Omental fat pad (tissue), 3 donors: ENCODE measurements at regions not wholly inside any gene's neighbourhood (a gene's known extent, or its start where the extent isn't known, plus 50 kb on each side); places are given as distances from the start of the nearest gene placed in this dataset.

ENCODE experiments used
- ATAC-seq: fragments of 150-250 bp; one replicate; pipeline ENCODE4 v1.9.1; 2016; ENCODE audit warnings: mild to moderate bottlenecking, moderate library complexity; ENCODE audit not compliant: low FRiP score
- DNase-seq: peaks from one replicate; pipeline ENCODE4 v3.0.0-alpha.2; 2019; ENCODE audit warnings: low spot score
- TF ChIP-seq, protein P1 (sequence below), 3 donors: fragments of 450-650 bp; IDR thresholded peaks; one replicate each; pipeline ENCODE4 v1.5.1; 2016 to 2017; ENCODE audit warnings: antibody characterized with exemption in 3 of 3, mild to moderate bottlenecking in 3 of 3, moderate library complexity in 2 of 3

DNA sequence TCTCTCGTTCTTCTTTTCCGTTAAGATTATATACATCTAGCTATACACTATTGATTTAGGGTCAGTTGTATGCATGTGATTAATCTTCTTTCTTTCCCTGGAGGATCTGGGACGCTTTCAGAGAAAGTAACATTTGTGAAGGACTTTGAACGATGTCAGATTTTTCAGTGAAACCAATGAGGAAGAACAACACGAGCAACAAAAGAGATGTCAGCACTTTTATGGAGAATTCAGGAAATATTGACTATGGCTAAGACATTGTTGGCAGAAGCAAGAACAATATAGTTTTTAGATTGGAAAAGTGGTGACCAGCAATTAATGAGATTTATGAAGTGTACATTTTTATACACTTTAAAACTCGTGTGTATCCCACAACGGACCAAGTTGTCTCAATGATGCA lies 355.5 kb downstream of the TGFB2 start:
- TF ChIP-seq, protein P1, sequence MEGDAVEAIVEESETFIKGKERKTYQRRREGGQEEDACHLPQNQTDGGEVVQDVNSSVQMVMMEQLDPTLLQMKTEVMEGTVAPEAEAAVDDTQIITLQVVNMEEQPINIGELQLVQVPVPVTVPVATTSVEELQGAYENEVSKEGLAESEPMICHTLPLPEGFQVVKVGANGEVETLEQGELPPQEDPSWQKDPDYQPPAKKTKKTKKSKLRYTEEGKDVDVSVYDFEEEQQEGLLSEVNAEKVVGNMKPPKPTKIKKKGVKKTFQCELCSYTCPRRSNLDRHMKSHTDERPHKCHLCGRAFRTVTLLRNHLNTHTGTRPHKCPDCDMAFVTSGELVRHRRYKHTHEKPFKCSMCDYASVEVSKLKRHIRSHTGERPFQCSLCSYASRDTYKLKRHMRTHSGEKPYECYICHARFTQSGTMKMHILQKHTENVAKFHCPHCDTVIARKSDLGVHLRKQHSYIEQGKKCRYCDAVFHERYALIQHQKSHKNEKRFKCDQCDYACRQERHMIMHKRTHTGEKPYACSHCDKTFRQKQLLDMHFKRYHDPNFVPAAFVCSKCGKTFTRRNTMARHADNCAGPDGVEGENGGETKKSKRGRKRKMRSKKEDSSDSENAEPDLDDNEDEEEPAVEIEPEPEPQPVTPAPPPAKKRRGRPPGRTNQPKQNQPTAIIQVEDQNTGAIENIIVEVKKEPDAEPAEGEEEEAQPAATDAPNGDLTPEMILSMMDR (IDR thresholded peaks at IDR 0.05), result no peak
- ATAC-seq, result no peak
- no peak for DNase-seq

DNA sequence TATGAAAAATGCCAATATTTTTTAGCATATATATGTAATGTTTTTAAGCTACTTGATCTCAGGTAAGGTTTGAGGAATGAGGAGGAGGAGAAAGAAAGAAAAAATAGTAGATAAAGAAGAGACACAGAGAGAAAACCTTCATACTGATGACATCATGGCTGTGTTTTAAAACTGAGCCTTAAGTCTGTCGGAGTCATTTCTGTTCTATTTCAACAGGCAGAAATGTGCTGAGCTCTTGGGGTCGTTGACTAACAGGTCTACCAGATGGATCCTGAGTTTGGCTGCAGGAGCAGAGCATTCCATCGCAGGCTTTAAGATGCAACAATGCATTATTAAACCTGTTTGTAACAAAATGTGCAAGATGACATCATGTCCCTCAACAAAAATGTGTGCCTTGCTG lies 356.0 kb downstream of the TGFB2 start:
- DNase-seq, result no peak
- no peak for ATAC-seq
- TF ChIP-seq, protein P1 (IDR thresholded peaks at IDR 0.05), result no peak

DNA sequence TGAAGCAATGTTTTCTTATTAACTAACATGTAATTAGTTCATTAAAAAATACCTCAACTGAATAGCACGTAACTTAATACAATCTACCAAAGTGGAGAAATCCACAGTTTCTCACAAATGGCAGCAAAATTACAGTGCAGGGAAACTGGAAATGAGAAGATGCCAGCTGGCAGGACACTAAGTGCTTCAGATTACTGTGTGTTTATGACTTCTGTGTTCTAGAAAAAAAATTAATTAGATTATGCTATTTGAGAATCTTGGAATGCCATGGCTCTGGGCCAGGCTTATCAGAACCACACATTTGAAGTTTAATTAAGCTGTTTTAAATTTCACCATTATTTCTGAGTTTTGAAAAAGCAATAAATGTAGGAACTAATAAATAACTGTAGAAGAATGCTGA lies 357.6 kb downstream of the TGFB2 start:
- TF ChIP-seq, protein P1 (IDR thresholded peaks at IDR 0.05), result no peak
- ATAC-seq (no peak), DNase-seq (no peak)

DNA sequence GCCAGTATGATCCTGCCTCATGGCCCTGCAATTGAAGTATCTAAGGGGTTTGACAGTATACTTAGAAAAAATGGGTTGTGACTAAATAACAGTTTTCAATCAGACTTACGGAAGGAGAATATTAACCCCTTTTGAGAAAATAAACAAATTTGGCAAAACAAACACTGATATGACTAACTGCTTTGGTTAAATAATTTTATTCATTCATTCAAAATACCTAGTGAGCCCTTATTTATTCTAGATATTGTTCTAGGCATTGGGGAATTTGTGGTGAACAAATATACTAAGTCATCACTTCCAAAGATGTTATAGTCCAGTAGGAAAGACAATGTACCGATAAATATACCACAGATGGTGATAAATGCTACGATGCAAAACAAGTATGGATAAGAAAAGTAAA lies 358.7 kb downstream of the TGFB2 start:
- no peak for ATAC-seq
- TF ChIP-seq, protein P1 (IDR thresholded peaks at IDR 0.05), result no peak
- DNase-seq, result no peak

DNA sequence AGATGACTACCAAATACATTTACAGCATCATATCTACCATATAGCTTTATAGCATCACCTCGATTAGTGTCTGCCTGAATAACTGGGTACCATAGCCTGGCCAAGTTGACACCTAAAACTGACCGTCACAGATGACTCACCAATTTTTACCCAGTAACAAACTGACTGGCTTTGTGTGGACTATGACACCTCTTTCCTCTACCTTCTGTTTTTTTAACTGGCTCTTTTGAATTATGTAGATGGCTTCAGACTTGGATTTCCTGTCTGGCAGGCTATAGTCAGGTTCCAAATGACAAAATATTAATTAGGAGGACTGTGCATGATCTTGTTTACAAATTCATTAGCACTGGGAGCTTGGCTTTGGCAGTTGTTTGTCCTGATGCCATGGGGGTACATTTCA lies 360.3 kb downstream of the TGFB2 start:
- TF ChIP-seq, protein P1 (IDR thresholded peaks at IDR 0.05), result no peak
- DNase-seq (no peak), ATAC-seq (no peak)

DNA sequence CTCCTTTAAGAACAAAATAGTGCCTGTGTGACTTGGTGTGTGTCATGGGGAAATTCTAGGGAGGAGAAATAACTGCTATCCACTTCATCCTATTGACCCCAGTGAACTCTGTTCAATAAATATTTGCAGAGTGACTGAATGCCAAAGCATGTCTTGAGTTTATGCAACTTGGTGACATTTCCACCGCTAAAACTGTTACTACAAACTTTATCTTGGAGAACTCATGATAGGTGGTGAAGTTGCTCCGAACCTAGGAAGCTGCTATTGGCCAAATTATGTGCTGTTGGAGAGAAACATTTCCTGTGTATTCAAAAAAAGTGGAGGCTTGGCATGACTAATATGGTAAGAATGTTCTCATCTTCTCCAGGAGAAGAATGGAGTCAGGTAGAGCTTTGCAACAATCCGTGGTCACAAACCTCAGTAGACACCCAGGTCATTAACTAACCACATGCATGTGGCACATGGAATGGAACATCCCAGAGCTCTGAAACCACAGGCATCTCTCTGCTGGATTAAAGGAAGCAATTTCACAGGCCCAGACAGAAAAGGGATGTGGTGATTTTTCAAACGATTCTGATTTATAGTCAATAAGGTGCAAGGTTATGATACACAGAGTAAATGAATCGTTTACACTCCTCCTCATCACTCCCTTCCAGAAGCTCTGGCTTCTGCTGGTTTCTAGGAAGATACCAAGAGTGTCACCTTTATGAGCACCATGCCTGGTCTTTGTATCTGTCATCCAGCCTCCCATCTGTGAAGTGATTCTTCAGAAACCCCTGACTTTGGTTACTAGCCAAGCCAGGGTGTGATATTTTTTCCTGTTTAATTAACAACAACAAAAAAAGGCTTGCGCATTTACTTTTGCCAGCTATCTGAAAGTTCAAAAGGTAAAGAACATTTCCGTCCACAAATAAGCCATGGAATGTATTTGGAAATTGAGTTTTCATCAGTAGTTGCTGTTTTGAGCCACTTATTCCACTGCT lies 361.1 kb downstream of the TGFB2 start:
- DNase-seq, result no peak
- ATAC-seq, result no peak
- TF ChIP-seq, protein P1 (IDR thresholded peaks at IDR 0.05), result no peak

DNA sequence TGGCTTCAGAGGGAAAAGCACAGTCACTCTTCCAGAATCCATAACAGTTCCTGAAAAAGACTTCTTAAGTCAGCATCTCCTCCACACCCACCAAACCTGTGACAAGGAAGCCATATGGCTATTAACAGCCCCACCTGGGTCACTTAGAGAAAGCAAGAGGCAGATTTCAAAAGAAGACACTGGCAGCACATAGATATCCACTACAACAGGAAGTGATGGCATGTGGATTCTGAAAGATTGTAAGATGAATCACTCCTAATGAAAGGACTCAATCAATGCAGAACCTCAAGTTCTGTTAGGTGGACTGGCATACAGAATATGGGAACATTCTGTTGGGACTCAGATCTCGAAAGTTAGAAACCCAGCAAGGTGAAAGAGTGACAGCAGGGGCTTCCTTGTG lies 365.9 kb downstream of the TGFB2 start:
- TF ChIP-seq, protein P1 (IDR thresholded peaks at IDR 0.05), result no peak
- no peak for ATAC-seq

More for the DNA sequence above, 365.9 kb downstream of the TGFB2 start:
- DNase-seq, result no peak
